GM12865 (cell line): ENCODE measurements at regions not wholly inside any gene's neighbourhood (a gene's known extent, or its start where the extent isn't known, plus 50 kb on each side); places are given as distances from the start of the nearest gene placed in this dataset.

ENCODE experiments used
- DNase-seq: peaks from one replicate; pipeline ENCODE4 v3.0.0; 2010; ENCODE audit warnings: low read depth
- H3K4me3 ChIP-seq: 2 replicates; pipeline ENCODE4 v1.5.1; 2011; ENCODE audit warnings: mild to moderate bottlenecking, low read depth, low read length, control low read depth
- CTCF ChIP-seq: IDR thresholded peaks from 2 replicates; pipeline ENCODE4 v1.5.1; 2011; ENCODE audit warnings: low read length, control low read depth, low read depth, inconsistent platforms; ENCODE audit not compliant: insufficient read depth; ENCODE audit errors: missing control alignments

- no peak overlapping the region for H3K4me3 ChIP-seq
- TF ChIP-seq CTCF: no peak
- no peak for DNase-seq
These were observed 155.2 kb downstream of the SLC38A4 start for GRCh38 chr12:46670636-46671035.

GRCh38 chr12:46669720-46670119, 156.1 kb downstream of the SLC38A4 start:
- DNase-seq: no peak
- no peak overlapping the region for H3K4me3 ChIP-seq
- no peak for TF ChIP-seq CTCF

GRCh38 chr12:46667551-46667950, 158.2 kb downstream of the SLC38A4 start:
- DNase-seq: no peak
- no peak for TF ChIP-seq CTCF
- H3K4me3 ChIP-seq: no peak overlapping the region

GRCh38 chr12:46664761-46665287, 161.0 kb downstream of the SLC38A4 start:
- H3K4me3 ChIP-seq: no peak overlapping the region
- TF ChIP-seq CTCF: no peak
- peak; percentile 55 for DNase-seq

- DNase-seq: no peak
- TF ChIP-seq CTCF: no peak
- H3K4me3 ChIP-seq: no peak overlapping the region
These were observed 162.5 kb downstream of the SLC38A4 start for GRCh38 chr12:46663318-46663717.

GRCh38 chr12:46661110-46661845, 164.5 kb downstream of the SLC38A4 start:
- peak; percentile 64 for TF ChIP-seq CTCF
- H3K4me3 ChIP-seq: no peak overlapping the region
- peak; percentile 79 for DNase-seq

- DNase-seq: no peak
- H3K4me3 ChIP-seq: no peak overlapping the region
- TF ChIP-seq CTCF: no peak
These were observed 165.1 kb downstream of the SLC38A4 start for GRCh38 chr12:46660719-46661109.
